Stomach (tissue), 8 donors: ENCODE measurements at regions not wholly inside any gene's neighbourhood (a gene's known extent, or its start where the extent isn't known, plus 50 kb on each side); places are given as distances from the start of the nearest gene placed in this dataset.

ENCODE experiments used
- DNase-seq, 2 donors: peaks; one replicate each; pipeline versions ENCODE4 v3.0.0 to v3.0.0-alpha.2; 2013 to 2019
- H3K27ac ChIP-seq, 5 donors: fragments of 200-600 bp in 4 of 5; sonication (generic) in 4 of 5; one replicate each; pipeline ENCODE4 v1.5.1; 2013 to 2019; ENCODE audit warnings: mild to moderate bottlenecking in 1 of 5, moderate library complexity in 1 of 5
- H3K27me3 ChIP-seq, 3 donors: fragments of 200-600 bp; sonication (generic); one replicate each; pipeline ENCODE4 v1.5.1; 2017 to 2019; ENCODE audit warnings: mixed run types in 1 of 3
- H3K36me3 ChIP-seq, 4 donors: fragments of 200-600 bp; sonication (generic); 1 replicate in 3 of 4; 2 replicates in 1 of 4; pipeline ENCODE4 v1.5.1; 2016 to 2019
- H3K4me1 ChIP-seq, 4 donors: fragments of 200-600 bp; sonication (generic); one replicate each; pipeline ENCODE4 v1.5.1; 2016 to 2019
- H3K4me3 ChIP-seq, 4 donors: fragments of 200-600 bp; sonication (generic) in 3 of 4; one replicate each; pipeline ENCODE4 v1.5.1; 2016 to 2019; ENCODE audit warnings: mild to moderate bottlenecking in 1 of 4
- H3K9me3 ChIP-seq, 4 donors: fragments of 200-600 bp; sonication (generic); one replicate each; pipeline ENCODE4 v1.5.1; 2016 to 2019
- CTCF ChIP-seq, 7 experiments: fragments of 450-650 bp in 4 of 7; fragments of 200-600 bp in 3 of 7; sonication (generic) in 3 of 7; IDR thresholded peaks; one replicate each; pipeline ENCODE4 v1.5.1; 2016 to 2019; ENCODE audit warnings: antibody characterized with exemption in 7 of 7, control low read depth in 2 of 7, mild to moderate bottlenecking in 1 of 7
- EP300 ChIP-seq: sonication (generic); formaldehyde crosslinking; IDR thresholded peaks from one replicate; pipeline ENCODE4 v1.6.1; 2017; ENCODE audit warnings: antibody characterized with exemption
- POLR2A ChIP-seq, 4 donors: fragments of 450-650 bp; IDR thresholded peaks; one replicate each; pipeline ENCODE4 v1.6.1; 2016; ENCODE audit warnings: antibody characterized with exemption in 4 of 4, control low read depth in 2 of 4, mild to moderate bottlenecking in 1 of 4, moderate library complexity in 1 of 4
- POLR2AphosphoS5 ChIP-seq, 3 donors: sonication (generic); formaldehyde crosslinking; IDR thresholded peaks; one replicate each; pipeline ENCODE4 v1.6.1; 2016; ENCODE audit warnings: antibody characterized with exemption in 3 of 3
- WGBS, 5 donors: extraction: QIAGEN DNeasy Blood & Tissue Kit in 3 of 5; methylation state at CpG; one replicate each; pipeline versions ENCODE4 v1.1.5 to v1.1.7; 2013 to 2018; 5-methylcytosine and 5-hydroxymethylcytosine counted together
- intact Hi-C: fragments of 100-400 bp; cut with DNase I; formaldehyde crosslinking; loops from one replicate; pipeline ENCODE4 v1.15.1; 2023; ENCODE audit warnings: low total_unique reads
- donor health status: healthy with polysubstance abuse.
- donor health status: Bipolar disorder and iron deficiency.
- donor health status: healthy.

- H3K4me1 ChIP-seq = peaks cover 0 to 12% (median 0%) of the 10 kb centered on the region in 4 donors
- H3K27ac ChIP-seq = no peak overlapping the region
- 26 to 50% (median 32%) methylated on average over 1 of the region's 1 CpG for WGBS, 5 donors
- DNase-seq = peak in 1 of 2 donors; percentile 12
- H3K4me3 ChIP-seq = no peak overlapping the region
- H3K27me3 ChIP-seq = no peaks in the 10 kb centered on the region
- TF ChIP-seq POLR2AphosphoS5 (IDR thresholded peaks at IDR 0.05) = no peak
- TF ChIP-seq POLR2A (IDR thresholded peaks at IDR 0.05) = no peak
- no peak for TF ChIP-seq CTCF (IDR thresholded peaks at IDR 0.05)
- TF ChIP-seq EP300 = no peak
- H3K9me3 ChIP-seq = no peaks in the 10 kb centered on the region
- intact Hi-C loops = no loop called here
- H3K36me3 ChIP-seq = no peaks in the 10 kb centered on the region
These were observed 231.8 kb upstream of the FOXP2 start for GRCh38 chr7:114182837-114183236.

- Histone ChIP-seq H3K9me3 (no peaks in the 10 kb centered on the region), H3K36me3 (no peaks in the 10 kb centered on the region), H3K4me1 (peaks cover 0 to 8% (median 0%) of the 10 kb centered on the region in 4 donors), H3K4me3 (no peak overlapping the region), H3K27me3 (no peaks in the 10 kb centered on the region), H3K27ac (no peak overlapping the region)
- 78 to 87% (median 85%) methylated on average over 1 of the region's 1 CpG for WGBS, 5 donors
- DNase-seq = no peak
- TF ChIP-seq CTCF (IDR thresholded peaks at IDR 0.05) = no peak
- TF ChIP-seq POLR2A (IDR thresholded peaks at IDR 0.05) = no peak
- TF ChIP-seq EP300 = no peak
- no peak for TF ChIP-seq POLR2AphosphoS5 (IDR thresholded peaks at IDR 0.05)
- intact Hi-C loops = no loop called here
These were observed 233.3 kb upstream of the FOXP2 start for GRCh38 chr7:114181280-114181679.

- H3K36me3 ChIP-seq = no peaks in the 10 kb centered on the region
- H3K4me3 ChIP-seq = no peak overlapping the region
- H3K9me3 ChIP-seq = no peaks in the 10 kb centered on the region
- no peak for DNase-seq
- no peaks in the 10 kb centered on the region for H3K27me3 ChIP-seq
- no peak overlapping the region for H3K27ac ChIP-seq
- TF ChIP-seq POLR2AphosphoS5 (IDR thresholded peaks at IDR 0.05) (no peak), CTCF (IDR thresholded peaks at IDR 0.05) (no peak), POLR2A (IDR thresholded peaks at IDR 0.05) (no peak), EP300 (no peak)
- intact Hi-C loops = no loop called here
- H3K4me1 ChIP-seq = peaks cover 0 to 8% (median 0%) of the 10 kb centered on the region in 4 donors
These were observed 233.9 kb upstream of the FOXP2 start for GRCh38 chr7:114180556-114181266.

GRCh38 chr7:114175125-114175524 is 239.5 kb upstream of the FOXP2 start:
- TF ChIP-seq POLR2AphosphoS5 (IDR thresholded peaks at IDR 0.05) (no peak), CTCF (IDR thresholded peaks at IDR 0.05) (no peak), POLR2A (IDR thresholded peaks at IDR 0.05) (no peak), EP300 (no peak)
- WGBS, 5 donors = 77 to 82% (median 79%) methylated on average over 4 of the region's 4 CpGs

More at GRCh38 chr7:114175125-114175524, 239.5 kb upstream of the FOXP2 start:
- Histone ChIP-seq H3K9me3 (peaks cover 0 to 4% (median 0%) of the 10 kb centered on the region in 4 donors), H3K36me3 (no peaks in the 10 kb centered on the region), H3K4me3 (no peak overlapping the region), H3K27ac (no peak overlapping the region), H3K27me3 (no peaks in the 10 kb centered on the region), H3K4me1 (no peaks in the 10 kb centered on the region)
- no peak for DNase-seq
- intact Hi-C loops = no loop called here
